HG02884 (cell line): ENCODE measurements at regions not wholly inside any gene's neighbourhood (a gene's known extent, or its start where the extent isn't known, plus 50 kb on each side); places are given as distances from the start of the nearest gene placed in this dataset.

Experiments used
- ATAC-seq: cut with Tn5 transposase; IDR thresholded peaks from one replicate; pipeline ENCODE4 v1.9.1; 2021; ENCODE audit warnings: mild to moderate bottlenecking, moderate library complexity; ENCODE audit not compliant: unreplicated experiment

- no peak for ATAC-seq
Observed at GRCh38 chr5:129821477-129822131, 73.7 kb downstream of the MINAR2 start.

- ATAC-seq = no peak
Observed at GRCh38 chr5:129830288-129830687, 74.0 kb upstream of the CHSY3 start.

GRCh38 chr5:129836321-129836720 is 67.9 kb upstream of the CHSY3 start:
- no peak for ATAC-seq

- ATAC-seq = no peak
Observed at GRCh38 chr5:129844764-129845163, 59.5 kb upstream of the CHSY3 start.

- ATAC-seq = peak; percentile 97
Observed at GRCh38 chr5:129852747-129853352, 51.4 kb upstream of the CHSY3 start.

GRCh38 chr5:129853588-129853987 is 50.7 kb upstream of the CHSY3 start:
- ATAC-seq = no peak
